AG08395 (cell line): ENCODE measurements at regions not wholly inside any gene's neighbourhood (a gene's known extent, or its start where the extent isn't known, plus 50 kb on each side); places are given as distances from the start of the nearest gene placed in this dataset.

ENCODE experiments used
- DNase-seq: peaks from one replicate; pipeline ENCODE4 v3.0.0; 2012; ENCODE audit warnings: mixed read lengths, low spot score

DNA sequence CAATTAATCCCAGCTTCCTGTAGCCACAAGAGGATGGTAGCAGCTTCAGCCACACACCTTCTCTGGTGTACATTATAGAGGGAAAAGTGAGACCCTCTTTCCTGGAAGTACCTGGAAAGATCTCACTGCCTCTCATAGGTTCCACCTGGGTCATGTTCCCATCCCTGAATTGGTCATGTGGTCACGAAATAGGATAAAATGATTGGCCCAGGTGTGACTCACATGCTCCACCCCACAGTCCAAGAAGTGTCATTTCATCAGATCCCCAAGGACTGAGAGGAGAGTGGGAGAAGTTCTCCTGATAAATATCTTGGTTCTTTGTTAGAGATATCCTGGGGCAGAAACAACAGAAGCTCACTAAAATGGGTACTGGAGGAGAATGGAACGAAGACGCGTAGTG, 142.4 kb downstream of the QRSL1 start:
- no peak for DNase-seq

DNA sequence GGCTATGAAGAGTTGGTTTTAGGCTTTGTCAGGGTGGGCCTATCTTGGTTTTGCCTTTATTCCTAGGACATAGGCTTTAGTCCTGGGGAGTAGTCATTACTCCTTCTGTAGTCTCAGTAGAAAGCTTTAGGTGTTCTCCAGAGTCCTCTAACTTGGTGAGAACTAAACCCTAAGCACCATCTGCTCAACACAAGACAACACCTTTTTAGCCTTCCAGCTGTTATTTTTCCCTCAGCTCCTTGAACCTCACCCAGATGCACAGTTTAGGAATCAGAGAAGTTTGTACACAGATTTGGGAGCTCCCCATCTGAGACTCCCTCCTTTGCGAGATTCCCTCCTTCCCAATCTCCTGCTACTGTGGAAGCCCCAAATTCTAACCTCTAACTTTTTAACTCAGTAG, 141.3 kb downstream of the QRSL1 start:
- DNase-seq, result no peak

DNA sequence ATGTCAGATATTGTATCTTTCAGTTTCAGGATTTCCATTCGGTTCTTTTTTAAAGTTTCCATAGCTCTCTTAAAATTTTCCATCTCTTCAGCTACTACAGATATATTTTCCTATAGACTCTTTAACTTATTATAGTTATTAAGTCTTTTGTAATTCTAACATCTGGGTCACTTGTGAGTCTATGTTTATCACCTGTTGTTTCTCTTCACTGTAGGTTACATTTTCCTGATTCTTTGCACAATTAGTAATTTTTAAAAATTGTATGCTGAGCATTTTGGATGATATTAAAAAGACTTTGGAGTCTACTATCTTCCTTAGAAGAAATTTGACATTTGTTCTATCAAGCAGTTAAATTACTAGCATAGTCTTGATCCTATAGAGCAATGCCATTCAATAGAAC, 140.7 kb downstream of the QRSL1 start:
- no peak for DNase-seq

DNA sequence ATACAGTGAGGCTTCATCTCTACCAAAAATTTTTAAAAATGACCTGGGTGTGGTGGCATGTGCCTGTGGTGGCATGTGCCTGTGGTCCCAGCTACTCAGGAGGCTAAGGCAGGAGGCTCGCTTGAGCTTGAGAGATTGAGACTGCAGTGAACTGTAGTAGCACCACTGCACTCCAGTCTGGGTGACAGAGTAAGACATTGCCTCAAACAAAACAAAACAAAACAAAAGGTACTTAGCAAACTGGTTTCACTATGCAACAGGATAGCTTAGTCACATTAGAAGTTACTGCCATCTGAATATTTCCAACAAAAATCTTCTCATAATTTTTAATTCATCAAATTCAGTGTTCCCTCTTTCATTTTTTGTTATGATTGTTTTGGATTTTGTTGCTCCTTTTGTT, 137.9 kb downstream of the QRSL1 start:
- no peak for DNase-seq

DNA sequence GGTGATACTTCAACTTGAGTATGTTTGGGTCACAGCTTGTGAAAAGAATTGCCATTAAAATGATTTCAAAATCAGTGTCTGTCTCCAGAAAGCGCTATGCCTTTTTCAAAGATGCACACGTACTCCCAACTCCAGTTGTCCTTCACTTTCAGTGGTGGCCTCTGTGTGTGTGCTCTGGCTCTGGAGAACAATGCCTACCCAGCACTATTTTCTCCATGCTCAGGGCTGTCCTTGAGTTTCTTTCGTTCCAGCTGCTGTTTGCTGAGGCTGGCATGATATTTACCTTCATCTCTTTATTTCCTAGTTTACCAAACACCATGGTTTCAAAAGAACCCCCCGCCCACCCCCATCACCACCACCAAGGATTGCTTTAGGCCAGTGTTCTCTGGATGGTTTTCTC, 136.8 kb downstream of the QRSL1 start:
- DNase-seq, result no peak

DNA sequence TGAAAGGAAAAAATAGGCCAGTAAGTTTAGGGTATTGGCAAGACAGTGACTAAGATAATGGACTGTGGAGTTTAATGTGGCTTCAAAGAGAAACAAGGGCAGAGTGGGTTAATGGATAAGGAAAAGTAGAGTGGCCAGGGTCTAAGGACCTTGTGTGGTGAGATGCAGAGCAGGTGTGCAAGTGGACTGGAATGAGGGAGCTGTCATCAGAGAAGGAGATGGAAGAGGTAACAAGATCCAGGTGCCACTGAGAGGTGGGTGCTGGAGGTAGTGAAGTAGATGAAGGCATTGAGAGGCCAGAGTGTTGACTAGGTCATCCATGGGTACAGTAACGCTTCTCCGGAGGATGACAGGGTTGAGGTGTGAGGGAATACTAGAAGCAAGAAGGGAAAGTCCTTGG, 136.1 kb downstream of the QRSL1 start:
- DNase-seq, result no peak

DNA sequence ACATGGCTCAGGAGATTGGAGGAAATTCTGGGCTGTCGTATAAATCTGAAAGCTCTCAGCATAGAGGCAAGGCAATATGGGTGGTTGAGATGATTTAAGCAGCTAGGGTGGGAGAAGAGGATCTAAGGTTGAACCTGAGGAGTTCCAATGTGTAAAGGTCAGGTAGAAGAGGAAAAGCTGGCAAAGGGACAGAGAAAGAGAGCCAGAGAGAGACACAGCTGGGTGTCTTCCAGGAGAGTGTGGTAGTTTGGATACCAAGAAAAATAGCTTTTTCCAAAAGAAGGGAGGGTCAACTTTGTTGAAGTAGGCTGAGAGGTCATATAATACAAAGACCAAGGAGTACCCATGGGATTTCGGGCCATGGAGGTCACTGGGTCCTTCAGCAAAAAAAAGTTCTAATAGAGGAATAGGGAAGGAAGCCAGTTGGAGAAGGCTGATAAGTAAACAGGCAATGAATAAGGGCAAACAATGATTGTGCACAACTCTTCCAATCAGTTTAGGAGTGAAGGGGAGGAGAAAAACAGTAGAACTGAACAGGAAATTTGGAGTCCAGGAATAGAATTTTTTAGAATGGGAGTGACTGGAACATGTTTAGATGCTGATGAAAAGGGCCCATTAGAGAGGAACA, 135.1 kb downstream of the QRSL1 start:
- DNase-seq, result no peak

DNA sequence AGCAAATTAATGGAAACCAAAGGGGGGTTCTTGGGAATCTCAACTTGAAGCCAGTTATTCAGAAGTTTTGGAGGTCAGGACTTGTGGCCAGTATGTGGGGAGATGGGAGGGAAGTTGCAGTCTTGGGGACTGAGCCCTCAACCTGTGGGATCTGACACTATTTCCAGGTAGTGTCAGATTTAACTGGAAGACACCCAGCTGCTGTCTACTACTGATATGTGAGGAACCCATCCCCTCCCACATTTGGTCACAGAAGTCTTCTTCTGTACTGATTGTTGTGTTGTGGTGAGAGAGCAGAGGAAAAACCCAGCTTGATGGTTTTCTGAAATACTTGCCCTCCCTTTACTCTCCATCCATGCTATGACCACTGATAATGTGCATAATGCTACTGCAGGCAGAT, 134.0 kb downstream of the QRSL1 start:
- no peak for DNase-seq

DNA sequence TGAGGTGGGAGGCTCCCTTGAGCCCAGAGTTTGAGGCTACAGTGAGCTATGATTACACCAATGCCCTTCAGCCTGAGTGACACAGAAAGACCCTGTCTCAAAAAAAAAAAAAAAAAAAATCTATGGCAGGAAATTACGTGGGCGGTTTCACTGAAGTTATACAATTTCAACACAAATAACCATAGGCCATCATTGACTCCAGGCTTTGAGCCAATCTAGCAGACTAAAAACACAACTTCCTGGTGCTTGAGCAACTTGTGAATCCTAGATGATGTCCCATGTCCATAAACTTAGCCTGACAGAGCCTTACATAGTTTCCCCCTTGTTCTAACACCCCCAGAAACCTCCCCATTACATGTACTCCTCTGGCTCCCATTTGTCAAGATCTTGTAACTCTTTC, 131.8 kb downstream of the QRSL1 start:
- DNase-seq, result no peak

DNA sequence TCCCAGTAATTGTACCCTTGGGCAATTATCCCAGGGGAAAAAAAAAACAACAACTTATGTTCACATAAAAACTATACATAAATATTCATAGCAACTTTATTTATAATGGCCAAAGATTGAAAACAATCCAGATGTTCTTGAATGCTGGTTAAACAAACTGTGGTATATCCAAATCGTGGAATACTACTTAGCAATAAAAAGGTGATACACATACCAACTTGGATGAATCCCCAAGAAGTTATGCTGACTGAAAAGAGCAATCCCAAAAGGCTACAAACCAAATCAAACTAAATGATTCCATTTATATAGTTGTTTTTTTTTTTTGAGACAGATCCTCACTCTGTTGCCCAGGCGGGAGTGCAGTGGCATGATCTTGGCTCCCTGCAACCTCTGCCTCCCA, 129.7 kb downstream of the QRSL1 start:
- DNase-seq, result no peak

DNA sequence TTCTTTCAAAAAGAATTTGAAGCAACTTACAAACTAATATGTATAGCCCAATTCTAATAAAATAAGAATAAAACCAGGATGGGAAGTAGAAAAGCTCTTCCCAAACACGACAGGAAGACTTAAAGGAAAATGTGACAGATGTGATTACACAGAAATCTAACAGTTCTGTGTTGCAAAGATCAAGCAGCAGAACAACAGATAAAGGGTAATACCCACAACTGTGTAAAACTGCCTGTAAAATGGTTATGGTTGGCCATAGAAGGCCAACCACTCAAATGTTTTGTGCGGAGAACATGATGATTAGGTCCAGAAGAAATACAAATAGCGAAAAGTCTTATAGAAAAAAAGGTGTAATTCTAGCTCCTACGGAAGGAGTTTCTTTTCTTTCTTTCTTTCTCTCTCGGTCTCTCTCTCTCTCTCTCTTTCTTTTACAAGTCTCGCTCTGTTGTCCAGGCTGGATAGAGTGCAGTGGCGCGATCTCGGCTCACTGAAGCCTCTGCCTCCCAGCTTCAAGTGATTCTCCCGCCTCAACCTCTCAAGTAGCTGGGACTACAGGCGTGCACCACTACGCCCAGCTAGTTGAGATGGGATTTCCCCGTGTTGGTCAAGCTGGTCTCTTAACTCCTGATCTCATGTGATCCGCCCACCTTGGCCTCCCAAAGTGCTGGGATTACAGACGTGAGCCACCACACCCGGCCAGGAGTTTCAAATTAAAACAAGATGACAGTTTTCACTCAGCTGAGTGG, 128.5 kb downstream of the QRSL1 start:
- DNase-seq, result no peak

DNA sequence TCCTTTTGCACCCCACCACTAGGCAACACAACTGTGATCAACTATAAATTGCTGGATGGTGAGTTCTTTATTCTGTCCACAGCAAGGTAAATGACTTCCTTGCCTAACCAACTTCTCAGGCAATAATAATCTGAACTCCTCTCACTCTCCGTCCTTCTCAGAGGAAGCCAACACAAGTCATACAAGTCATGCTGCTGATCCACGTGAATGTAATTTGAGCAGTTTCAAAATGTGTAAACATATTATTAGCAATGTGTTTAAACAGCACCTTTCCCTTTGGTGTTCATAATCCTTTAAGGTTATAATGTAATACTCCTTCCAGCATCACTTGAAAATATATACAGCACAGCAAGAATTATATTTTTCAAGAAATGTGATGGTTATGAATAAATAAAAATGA, 127.9 kb downstream of the QRSL1 start:
- no peak for DNase-seq

DNA sequence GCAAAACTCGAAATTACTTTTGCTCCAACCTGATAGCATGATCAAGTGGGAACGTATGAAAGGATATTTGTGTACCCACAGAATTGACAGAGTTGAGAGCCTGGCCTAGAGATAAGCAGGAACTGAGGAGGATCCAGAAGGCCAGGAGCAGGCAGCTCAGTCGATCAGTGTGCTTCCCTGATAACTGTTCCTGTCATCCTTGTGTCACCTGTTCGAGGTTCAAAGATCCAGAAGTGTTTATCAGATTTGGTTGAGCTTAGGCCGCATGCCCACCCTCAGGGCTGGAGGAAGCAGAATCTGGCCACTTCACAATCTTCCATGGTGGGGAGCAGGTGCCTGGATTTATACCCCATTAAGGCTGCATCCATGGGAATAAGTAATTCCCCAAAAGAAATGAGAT, 124.8 kb downstream of the QRSL1 start:
- DNase-seq, result no peak

DNA sequence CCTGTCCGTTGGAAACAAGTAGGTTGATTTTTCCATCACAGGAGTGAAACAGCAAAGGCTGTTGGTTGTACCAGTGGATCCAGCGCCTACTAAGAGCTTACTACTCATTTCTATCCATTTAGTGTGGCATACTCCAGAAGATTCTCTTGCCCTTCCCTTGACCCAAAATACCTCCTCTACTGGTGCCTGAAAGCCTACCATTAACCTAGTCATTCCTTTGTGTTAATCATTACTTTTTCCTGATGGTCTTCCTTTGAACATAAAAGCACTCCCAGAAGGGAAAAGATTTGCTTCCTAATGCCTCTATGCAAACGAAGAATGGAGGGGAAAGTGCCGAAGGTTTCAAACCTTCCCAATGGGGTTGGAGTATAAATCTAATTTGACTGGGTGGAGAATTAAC, 123.3 kb downstream of the QRSL1 start:
- no peak for DNase-seq

DNA sequence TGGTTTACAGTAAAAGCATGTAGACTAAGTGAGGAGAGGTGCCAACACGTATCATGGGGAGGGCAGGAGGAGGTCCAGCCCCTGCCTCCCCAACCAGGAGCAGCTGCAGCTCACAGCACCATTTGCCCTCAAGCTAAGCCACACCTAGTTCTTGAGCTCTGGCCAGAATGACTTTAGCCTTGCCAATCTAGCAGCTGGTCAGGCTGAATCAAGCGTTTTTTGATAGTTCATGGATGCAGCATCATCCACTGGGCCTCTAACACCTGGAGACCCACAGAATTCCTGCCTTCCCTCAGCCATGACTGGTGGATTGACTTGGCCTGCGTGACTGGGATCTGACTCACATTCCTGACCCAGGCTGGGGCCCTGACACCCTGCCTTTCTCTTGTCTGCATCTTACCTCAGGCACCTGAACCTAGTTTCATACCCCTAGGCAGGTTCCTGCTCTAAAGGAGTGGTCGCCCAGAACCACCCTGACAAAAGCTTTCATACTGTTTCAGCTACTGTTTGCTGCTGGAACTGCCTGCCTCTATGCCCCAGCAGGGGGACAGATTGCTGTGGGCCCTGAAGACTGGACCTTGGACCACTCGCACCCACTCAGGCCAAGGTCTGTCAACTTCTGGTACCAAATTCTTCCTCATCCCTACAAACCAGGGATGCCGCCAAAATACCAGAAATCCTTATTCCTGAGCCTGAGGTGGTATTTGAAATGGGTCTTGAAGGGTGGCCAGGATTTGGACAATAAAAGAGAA, 122.3 kb downstream of the QRSL1 start:
- DNase-seq, result peak; percentile 17

DNA sequence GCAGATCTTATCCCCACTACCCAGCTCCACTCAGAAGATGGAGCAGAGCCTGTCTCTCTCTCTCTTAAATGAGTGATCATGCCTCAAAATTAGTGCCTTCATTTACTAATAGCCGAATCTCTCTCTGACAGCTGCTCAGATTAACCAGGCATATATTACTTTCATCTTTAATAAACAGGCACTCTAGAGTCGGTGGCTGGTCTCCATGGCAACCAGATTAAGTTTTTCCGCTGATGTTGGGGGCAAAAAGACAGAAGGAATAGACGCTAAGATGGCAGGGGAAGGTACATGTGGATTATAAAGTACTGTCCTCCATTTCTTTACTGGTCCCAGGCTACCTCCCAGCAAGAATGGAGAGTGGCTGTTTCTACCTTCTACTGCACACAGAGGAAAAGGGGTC, 121.6 kb downstream of the QRSL1 start:
- DNase-seq, result no peak

DNA sequence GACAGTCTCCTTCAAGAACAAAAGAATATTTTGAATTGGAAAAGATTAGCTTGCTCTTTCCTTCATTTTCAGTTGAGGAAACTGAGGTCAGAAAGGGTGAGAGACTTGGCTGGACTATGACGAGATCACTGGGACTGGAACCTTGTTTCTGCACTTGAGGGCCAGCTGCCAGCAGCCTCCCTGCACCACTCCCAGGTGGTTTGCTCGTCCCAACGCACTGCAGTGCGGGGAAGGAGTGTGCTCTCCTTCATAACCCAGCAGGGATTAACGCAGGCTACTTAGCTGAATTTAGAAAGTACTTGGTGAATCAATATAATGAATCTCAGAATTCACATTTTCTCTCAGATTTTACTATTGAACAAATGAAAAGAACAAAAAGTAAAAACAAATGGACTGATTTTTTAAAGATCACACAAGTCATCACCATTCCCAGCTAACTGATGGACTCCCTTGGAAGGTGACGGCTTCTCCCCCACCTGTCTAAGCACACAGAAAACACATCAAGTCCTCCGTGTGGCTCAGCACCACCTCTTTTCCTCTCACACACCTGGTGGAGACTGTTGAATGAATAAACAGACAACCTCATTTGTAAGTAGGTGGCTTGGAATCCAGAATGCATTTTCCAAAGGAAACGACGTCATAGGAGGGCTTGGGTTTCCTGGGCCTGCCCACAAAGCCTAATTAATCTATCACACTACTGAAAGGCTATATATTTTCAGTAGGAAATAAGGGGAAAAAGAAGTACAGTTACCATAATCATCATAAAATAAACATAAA, 121.0 kb downstream of the QRSL1 start:
- no peak for DNase-seq

DNA sequence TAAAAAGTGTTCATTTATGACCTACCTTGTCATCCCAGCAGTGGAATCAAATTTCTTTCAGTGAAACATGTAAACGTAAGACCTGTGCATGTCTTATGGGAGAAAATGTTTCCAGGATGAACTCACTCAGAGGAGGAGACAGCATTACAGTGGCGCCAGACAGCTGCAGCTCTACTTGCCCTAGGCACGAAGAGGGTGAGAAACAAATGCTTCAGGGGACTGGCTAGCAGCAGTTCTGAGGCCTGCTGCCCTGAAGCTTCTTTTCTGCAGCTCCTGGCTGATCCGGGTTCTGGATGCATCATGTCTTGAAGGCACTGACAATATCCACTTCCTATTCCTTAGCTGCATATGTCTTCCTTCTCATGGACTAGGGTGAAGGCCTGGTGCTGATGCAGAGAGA, 120.2 kb downstream of the QRSL1 start:
- DNase-seq, result peak; percentile 51

DNA sequence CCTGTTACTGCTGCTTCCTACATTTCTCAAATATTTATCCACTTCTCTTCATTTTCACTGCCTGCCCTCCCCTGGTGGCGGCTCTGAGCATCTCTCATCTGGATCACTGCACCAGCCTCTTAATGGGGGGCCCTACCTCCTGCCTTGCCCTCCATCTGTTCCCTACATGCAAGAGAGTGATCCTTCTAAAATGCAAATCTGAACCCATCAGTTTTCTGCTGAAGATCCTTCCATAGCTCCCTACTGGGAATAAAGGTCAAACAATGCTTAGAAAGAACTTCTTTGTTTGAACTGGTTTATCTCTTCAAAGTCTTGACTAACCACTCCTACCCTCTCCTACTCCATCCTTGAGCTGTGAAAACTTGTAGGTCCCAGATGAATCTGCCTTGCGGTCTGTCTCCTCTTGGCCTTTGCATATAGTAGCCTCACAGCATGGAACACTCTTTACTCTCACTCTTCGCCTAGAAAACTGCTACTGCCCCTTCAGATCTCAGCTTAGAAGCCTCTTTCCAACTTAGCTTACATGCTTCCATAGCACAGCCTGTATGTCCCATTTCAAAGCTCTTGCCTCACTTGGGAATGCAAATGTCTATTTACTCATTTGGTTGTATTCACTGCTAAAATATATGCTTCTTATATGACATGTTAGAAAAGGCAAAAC, 119.3 kb downstream of the QRSL1 start:
- no peak for DNase-seq

DNA sequence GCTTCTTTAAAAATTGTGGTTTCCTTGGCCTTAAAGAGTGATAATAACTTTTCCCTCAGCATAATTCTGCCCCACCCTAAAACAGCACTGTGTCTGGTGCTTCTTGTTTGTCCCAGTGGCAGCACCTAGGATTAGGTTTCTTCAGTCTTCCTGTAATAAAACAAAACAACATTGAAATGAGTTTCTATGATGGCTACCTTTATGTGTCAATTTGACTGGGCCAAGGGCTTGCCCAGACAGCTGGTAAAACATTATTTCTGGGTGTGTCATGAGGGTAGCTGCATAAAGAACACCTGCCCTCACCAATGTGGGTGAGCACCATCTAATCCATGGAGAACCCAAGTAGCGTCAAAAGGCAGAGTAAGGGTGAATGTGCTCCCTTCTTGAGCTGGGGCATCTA, 117.8 kb downstream of the QRSL1 start:
- DNase-seq, result no peak

DNA sequence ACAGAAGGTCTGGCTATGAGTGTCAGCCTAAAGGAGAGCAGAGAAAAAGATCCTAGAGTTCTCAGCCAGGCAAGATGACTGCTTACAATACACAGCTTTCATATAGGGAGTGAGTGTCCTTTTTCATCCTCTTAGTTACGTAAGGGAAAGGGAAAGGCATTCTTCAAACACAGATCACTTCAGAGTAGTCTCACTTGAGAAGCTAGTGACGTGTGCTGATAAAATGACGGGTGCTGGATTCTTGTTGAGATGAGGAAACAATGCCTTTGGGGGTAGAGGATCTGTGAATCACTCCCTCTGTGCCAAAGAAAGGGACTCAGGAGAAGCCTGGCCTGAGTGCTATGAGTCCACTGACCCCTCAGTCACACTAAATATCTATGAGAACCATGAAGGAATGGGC, 117.3 kb downstream of the QRSL1 start:
- peak; percentile 65 for DNase-seq
